AG09319 (cell line): ENCODE measurements at regions not wholly inside any gene's neighbourhood (a gene's known extent, or its start where the extent isn't known, plus 50 kb on each side); places are given as distances from the start of the nearest gene placed in this dataset.

ENCODE experiments used
- DNase-seq: peaks from one replicate; pipeline ENCODE4 v3.0.0-alpha.2; 2010; ENCODE audit warnings: low read depth; ENCODE audit errors: extremely low read depth
- TF ChIP-seq, protein P1 (sequence below): IDR thresholded peaks from 2 replicates; pipeline ENCODE4 v1.5.1; 2011; ENCODE audit warnings: low read depth, mild to moderate bottlenecking, inconsistent platforms, low read length, moderate library complexity

DNA sequence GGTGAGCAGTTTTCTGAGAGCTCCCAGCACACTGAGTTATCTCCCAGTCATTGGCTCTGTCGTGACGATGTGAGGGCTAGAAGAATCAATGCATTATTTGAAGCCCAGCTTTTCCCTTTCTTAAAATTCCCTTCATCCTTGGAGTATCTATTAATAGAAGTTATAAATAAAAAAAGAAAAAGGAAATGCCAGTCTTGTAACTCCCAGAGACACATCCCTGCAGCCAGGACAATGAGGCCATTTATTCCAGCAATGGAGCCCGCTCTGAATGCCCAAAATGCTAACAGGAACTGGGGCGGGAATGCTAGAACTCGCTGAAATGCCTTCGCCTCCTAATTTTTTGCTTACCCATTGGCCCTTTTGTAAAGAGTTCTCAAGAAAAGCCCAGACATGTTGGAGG is 305.8 kb downstream of the TFAP2C start:
- TF ChIP-seq, protein P1, sequence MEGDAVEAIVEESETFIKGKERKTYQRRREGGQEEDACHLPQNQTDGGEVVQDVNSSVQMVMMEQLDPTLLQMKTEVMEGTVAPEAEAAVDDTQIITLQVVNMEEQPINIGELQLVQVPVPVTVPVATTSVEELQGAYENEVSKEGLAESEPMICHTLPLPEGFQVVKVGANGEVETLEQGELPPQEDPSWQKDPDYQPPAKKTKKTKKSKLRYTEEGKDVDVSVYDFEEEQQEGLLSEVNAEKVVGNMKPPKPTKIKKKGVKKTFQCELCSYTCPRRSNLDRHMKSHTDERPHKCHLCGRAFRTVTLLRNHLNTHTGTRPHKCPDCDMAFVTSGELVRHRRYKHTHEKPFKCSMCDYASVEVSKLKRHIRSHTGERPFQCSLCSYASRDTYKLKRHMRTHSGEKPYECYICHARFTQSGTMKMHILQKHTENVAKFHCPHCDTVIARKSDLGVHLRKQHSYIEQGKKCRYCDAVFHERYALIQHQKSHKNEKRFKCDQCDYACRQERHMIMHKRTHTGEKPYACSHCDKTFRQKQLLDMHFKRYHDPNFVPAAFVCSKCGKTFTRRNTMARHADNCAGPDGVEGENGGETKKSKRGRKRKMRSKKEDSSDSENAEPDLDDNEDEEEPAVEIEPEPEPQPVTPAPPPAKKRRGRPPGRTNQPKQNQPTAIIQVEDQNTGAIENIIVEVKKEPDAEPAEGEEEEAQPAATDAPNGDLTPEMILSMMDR: no peak
- DNase-seq: no peak

DNA sequence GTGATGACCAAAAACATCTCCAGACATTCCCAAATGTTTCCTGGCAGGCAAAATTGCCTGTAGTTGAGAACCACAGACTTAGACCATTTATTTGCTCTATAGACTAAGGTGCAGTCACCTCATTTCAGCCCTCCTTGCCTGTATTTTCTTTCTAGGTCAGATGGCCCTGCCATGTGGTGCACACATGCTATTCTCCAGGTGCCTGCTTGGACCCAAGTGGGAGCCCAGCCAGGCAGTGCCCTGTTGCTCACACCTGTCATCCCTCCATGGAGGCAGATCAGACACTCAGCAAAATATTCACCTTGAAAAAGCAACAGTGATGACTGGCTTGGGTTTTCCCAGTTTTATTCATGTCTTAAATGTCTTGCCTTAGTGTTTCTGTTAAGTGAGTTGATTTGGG is 311.4 kb downstream of the TFAP2C start:
- TF ChIP-seq, protein P1: no peak
- DNase-seq: no peak

DNA sequence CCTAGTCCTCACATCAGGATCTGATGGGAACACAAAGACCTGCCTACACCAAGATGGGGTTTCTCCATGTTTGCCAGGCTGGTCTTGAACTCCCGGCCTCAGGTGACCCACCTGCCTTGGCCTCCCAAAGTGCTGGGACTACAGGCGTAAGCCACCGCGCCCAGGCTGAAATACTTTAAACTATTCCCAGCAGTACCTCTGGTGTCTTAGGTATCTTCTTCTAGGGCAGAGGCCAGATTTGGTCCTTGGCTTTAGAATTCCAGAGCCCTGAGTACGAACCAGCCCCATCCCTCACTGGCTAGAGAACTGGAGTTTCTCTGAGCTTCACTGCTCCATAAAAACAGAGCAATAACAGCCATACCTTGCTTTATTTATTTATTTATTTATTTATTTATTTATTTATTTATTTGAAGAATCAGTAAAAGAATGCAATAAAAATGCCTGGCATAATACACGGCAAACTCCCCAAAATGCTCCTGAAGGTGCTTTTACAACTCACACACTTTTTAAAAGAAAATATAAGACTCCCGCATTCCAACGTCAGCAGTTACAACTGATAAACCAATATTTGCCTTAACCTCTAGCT is 312.1 kb downstream of the TFAP2C start:
- DNase-seq: no peak

DNA sequence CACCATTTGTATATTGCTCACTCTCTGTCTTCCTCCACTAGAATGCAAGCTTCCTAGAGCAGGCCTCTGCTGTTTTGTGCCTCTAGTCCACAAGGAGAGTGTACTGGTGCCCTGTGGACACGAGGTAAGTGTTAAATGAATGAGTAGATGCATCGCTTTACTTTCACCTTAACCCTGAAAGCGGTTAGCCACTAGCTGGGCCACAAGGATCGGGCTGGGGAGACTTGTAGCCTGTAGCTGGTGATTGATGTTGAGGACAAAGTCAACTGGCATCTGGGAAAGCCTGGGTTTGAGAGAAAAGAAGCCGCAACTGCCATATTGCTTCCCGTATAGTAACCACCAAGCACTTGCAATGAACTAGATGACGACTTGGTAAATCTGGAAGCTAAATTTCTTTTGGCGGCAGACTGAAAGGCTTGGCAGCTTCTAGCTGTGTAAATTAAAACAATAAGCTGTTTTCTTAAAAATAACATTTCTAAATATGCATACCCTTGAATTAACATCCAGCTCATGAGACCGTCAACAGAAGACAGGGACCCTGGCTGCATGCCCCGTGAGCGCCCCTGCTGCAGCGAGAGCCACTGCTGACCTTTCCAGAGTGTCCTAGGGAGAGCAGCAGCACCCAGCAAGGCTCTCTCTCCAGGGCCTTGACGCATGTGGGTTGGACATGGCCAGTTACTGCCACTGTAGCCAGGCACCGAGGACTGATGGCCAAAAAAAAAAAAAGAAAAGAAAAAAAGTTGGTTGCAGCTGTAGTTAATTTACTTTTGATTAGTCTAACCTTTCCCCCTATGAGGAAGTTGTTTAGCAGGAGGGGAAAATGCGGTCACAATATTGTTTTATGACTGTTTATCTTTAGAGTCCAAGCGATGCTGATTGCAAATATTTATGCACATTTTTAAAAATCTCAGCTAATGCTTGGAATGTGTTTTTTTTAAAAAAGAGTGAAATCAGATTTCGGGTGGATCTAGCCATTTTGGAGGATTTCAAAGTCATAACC is 315.1 kb downstream of the TFAP2C start:
- DNase-seq: peak; percentile 73
- TF ChIP-seq, protein P1: no peak

More for the DNA sequence above, 312.1 kb downstream of the TFAP2C start:
- TF ChIP-seq, protein P1: no peak

DNA sequence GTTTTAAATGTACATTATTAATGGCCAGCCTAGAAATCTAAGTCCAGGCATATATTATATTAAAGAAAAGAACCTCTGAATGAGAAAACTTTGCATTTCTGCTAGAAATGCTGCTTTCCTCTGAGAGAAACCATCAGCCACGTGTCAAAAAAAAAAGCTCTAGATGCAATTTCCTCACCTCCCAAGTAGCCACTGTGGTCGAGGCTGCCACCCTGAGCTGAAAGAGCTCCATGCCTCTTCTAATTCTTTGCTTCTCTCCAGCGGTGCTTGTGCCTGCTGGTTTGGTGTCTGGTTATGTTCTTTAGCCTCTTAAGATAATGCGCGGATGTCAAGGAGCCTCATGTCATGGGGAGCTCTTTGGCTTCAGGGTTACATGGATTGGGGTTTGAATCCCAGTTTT is 316.0 kb downstream of the TFAP2C start:
- TF ChIP-seq, protein P1: peak; percentile 36
- DNase-seq: peak; percentile 11

DNA sequence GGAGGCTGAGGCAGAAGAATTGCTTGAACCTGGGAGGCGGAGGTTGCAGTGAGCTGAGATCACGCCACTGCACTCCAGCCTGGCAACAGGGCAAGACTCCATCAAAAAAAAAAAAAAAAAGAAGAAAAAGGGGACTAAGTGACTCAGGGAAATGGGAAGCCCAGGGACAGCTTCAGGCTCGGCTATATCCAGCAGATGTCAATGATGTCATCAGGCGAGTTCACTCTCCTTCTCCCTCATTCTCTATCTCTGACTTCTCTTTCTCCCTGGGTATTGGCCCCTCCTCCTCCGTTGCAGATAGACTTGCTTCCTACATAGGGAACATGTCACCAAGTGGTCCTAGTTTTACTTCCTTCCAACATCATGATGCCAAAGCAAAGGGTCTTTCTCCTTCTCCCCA is 316.8 kb downstream of the TFAP2C start:
- TF ChIP-seq, protein P1: no peak
- no peak for DNase-seq

DNA sequence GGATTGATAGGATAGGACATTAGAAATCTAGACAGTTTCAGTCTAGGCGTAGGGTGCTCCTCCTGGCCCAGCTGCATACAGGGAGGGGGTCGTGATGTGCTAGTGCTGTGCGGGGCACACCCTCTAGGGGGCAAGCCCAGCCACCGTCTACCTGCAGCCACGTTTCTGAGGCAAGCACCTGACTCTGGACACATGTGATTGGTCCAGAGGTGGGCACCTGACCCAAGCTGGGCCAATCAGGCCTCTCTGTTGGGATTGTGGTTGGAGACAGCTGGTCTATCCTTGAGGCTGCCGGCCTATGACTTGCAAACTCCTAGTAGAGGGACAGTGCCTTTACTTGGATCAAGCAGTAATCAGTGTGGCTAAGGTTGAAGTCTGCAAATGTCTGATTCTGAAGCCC is 317.1 kb downstream of the BMP7 start:
- no peak for DNase-seq
- TF ChIP-seq, protein P1: no peak
